GM19455 (cell line): ENCODE measurements at regions not wholly inside any gene's neighbourhood (a gene's known extent, or its start where the extent isn't known, plus 50 kb on each side); places are given as distances from the start of the nearest gene placed in this dataset.
A peak's percentile ranks its signal among the peaks of the same experiment; 100 is the strongest.

Experiments used
- ATAC-seq: cut with Tn5 transposase; IDR thresholded peaks from one replicate; pipeline ENCODE4 v1.9.1; 2021; ENCODE audit not compliant: unreplicated experiment

DNA sequence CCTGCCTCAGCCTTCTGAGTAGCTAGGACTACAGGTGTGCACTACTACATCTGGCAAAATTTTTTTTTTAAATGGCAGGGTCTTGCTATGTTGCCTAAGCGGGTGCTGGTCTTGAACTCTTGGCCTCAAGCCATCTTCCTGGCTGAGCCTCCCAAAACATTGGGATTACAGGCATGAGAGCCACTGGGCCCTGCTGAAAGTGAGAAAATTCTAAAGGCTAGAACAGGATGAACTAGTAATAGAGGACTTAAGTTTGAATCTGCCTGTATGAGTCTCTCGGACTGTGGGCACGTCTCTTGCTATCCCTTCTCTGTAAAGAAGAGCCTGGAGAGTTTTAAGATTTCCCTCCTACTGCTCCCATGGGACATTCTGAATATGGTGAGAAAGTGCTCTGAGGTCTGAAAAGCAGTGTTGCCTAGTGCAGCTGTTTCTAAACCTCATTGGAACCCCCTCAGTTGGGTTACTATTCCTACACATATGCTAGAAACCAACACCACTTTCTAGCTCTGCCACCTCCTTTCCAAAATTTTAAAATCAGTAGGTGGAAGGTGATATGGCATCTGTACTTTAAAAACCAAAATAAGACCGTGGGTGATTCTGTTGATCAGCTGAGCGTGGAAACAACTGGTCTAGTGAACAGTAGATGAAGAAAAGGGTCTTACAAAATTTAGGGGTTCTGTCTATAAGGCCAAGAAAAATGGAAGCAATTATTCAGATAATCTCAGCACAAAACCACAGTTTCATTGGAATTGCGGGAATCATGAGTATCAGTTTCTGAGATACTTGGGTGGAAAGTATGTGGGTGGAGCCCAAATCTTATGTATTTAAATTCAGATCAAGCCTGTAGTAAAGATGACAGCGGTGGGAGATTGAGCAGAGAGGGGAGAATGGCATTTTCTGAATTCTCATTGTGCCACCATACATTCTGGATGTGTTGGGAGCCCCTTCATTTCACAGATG lies 259.8 kb upstream of the CXCR4 start:
- ATAC-seq: no peak

DNA sequence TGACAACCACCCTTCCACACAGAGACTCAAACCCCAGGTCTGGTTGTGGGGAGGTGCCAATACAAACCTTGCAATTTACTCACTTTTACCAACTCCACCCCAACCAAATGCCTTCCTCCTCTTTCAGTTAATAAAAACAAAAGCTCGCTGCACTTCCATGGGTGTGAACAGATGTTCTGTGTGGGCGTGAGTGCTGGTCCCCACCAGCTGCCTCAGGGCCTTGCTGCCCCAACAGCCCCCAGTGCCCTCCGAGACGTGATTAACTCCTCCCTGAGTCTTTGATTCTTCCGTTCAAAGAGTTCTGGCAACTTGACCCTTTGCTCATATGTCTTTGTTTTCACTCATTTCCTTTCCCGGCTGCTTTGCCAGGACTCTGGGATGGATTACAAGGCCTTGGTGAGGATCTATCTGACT lies 258.9 kb upstream of the CXCR4 start:
- ATAC-seq: no peak

DNA sequence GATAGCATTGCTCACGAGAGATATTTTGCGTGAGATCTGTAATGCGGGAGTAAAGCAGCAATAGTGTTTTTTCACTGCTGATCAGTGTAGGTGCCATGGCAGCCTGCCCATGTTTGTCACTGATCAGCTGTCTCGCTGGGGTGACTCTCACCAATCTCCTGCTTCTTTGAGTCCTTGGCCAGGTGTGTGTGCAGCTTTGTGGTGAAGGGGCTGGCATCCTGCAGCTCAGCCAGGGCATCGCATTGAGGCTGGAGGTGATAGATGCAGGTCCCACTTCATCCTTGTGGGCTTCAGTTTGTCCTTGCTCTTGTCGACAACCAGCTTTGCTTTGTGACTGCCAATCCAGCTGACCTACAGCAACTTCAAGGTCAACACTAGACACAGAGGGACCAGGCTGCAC lies 258.3 kb upstream of the CXCR4 start:
- no peak for ATAC-seq

DNA sequence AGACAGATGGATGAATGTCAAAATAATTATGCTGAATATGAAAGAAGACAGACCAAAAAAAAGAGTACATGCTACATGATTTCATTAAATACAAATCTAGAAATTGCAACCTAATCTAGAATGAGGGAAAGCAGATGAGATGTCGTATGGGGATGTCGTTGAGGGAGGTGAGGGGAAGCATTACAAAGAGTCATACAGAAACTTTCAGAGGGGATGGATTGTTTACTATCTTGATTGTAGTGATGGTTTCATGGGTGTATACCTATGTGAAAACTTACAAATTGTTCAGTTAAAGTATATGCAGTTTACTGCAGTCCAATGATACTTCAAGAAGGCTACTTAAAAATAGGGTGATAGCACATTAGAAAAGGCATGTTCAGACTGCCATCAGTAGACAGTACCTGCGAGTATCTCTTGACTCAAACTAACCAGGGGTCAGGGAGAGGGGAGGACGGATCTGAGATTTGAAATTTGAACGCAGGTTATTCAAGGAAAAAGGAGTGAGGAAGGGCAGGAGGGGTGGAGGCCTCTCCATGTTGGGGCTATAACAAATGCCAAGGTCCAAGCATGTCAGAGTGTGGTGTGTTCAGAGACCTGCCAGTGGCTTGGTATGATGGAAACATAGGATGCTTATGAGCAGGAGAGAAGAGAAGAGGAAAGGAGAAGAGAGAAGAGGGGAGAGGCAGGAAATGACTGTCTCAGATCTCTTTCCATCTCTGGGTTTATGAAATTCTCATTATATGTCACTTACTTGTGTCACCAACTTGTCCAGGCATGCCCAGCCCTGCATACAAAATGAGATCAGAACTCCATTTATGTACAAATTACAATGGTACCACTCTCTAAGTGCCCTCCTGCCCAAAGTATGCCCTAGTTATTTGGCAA lies 257.3 kb upstream of the CXCR4 start:
- peak; percentile 52 for ATAC-seq

DNA sequence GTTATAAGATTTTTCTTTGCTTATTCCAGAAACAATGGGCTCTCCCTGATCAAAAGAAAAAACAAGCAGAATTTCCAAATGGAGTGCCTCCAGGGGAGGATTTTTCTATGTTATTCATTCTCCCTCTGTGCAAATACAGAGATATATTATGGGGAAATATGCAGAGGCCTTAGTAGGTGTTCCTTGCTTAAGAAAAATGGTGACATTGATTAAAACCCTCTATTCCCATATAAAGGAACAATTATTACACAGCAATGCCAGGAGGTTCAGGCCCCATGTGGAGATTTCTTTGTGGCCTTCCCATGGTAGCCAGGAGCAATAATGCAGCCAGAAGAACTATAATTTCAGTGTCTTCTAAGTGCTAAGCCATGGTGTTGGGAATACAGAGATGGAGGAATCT lies 255.9 kb upstream of the CXCR4 start:
- no peak for ATAC-seq

DNA sequence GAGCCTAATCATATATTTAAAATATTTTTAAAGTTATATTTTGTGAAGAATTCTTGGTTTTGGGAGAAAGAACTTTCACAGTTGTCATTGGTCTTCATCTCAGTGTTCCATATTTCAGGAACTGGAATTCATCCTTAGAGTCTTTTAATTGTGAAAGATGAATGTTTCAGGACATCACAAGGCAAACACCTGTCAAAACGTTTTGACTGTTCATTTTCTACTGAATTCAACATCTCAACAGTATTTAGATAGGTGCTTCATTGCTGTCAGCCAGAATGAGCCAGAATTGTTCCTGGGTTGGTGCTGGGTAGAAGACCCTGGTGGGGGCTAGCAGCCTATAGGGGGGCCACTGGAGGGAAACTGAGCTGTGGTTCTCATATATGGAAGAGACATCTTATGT lies 255.1 kb upstream of the CXCR4 start:
- no peak for ATAC-seq

DNA sequence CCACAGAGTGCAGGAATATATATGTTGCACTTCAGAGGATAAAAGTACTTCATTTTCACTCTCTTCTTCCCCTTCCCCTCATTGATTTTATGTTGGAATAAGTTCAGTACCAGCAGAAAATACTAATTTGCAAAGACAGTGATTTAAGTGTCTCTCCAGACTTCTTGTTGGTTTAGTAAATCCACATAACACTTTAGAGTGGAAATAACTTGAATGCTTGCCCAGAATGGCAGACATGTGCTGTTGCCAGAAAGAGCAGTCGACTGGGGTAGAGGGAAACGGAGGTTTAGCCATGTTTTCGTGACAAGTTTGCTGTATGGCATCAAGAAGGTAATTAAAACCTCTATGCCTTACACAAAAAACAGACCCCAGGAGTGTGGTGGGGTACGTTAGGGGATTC lies 246.0 kb upstream of the CXCR4 start:
- ATAC-seq: no peak

DNA sequence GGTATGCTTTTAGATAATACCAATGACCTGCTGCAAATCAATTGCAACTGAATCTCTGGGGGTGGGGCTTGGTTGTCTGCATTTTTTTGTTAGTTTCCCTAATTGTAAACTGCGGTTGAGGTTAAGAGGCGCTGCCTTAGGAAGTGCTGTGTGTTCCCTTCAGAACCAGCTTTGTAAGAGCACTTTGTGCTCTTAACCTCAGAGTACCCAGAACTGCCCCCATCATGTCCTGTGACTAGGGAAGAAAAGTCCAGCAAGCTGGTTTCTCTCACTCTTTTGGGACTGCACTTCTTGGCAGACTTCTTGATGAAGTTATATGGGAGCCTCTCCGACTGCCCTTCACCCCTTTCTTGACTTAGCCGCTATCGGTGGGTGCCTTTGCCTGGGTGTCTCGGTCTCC lies 245.5 kb upstream of the CXCR4 start:
- no peak for ATAC-seq

DNA sequence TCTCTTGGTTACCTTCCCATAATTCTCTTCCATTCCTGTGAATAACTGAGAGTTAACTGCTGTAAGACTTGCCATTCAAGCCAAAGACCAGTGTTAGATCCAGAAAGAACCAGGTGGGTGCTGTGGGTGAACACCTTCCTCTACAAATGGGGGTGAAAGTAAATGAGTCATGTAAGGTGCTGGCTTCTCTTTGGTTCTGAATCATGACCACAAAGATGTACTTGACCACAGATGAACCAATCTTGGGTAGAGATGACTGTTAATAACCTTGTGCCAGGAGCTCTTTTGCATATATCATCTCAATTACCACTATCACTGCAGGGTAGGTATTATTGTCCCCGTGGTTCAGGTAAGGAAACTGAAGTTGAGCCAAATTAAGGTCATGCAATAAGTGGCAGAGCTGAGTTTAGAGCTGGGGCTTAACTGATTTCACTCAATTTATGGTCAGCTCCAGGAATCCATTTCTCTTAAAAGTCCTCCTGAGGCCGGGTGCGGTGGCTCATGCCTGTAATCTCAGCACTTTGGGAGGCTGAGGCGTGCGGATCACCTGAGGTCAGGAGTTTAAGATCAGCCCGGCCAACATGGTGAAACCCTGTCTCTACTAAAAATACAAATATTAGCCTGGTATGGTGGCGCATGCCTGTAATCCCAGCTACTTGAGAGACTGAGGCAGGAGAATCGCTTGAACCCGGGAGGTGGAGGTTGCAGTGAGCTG lies 244.9 kb upstream of the CXCR4 start:
- ATAC-seq: peak; percentile 95

DNA sequence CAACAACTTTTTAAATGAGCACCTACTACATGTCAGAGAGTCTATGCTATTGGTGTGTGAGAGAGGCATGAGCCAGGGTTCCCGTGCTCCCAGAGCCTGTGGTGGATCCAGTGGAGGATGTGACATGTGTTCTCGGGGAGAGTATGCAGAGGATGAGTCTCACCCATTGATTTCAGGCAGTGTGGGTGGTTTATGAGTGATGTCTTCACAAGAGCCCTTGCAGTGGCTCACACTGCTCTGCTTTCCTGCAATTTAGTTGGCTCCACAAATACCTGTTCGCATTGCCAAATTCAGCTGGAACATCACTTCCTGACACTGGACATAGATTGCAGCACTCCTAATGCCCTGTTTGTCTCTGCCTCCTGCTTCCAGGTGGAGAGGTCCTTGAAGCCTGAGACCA lies 243.6 kb upstream of the CXCR4 start:
- no peak for ATAC-seq

DNA sequence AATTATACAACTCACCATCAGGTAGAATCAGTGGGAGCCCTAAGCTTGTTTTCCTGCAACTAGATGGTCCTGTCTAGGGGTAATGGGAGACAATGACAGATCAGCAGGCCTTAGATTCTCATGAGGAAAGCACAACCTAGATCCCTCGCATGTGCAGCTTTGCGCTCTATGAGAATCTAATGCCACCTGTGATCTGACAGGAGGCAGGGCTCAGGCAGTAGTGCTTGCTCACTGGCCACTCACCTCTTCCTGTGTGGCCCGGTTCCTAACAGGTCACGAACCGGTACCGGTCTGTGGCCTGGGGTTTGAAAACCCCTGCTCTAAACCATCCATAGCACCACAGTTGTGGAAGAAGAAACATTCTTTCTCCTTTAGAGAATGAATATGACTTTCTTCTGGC lies 242.8 kb upstream of the CXCR4 start:
- ATAC-seq: no peak

DNA sequence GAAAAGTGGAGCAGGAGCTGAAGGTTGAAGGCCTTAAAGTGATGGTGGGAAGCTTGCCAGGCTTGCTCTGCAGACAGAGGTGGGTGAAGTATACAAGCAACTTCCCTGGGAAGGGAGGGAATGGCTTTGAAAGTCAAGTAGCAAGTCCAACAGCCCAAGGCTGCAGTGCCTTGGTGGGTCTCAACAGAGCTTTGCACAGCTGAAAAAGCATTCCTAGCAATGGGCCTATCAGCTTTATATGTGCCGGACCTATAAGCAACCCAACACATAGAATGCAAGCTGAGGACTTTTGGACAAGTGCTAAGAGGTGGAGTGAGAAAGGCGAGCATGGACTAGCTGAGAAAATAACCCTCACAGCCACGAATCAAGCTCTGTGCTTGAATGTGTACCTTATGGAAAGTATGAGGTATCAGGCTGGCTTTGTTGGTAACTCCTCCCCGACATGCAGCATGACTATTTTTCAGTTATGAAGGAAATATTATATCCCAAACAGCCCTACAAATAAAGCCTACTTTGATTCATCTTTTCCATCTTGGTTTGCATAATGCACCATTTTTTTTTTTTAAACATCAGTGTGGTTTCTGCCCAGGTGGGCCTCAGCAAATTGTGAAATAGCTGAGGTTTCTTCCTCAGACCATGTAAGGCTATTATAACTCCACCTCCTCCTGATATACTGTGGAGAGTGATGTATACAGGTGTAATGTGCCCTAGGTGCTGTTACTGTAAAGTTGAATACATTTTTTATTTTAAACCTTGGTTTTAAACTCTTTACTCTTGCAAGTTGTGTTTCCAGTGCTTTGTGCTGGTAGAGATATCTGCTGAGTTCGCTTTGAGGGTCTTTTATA lies 241.4 kb upstream of the CXCR4 start:
- no peak for ATAC-seq

DNA sequence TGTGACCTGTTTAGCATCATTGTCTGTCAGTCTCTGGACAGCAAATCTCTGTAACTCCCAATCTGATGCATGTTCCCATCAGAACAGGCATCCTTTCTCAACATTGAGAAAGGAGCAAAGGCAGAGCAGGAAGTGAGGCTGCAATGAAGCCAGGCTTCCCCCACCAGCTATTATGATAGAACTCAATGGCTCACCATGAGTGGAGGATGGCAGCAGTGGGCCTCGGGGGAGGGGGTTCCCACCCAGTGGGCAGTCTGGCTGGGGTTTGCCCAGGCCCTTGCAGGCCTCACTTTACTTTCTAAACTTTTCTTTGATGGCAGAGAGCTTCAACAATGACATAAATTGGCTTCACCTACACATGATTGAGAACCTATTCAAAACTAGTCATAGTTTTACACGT lies 240.6 kb upstream of the CXCR4 start:
- ATAC-seq: no peak

DNA sequence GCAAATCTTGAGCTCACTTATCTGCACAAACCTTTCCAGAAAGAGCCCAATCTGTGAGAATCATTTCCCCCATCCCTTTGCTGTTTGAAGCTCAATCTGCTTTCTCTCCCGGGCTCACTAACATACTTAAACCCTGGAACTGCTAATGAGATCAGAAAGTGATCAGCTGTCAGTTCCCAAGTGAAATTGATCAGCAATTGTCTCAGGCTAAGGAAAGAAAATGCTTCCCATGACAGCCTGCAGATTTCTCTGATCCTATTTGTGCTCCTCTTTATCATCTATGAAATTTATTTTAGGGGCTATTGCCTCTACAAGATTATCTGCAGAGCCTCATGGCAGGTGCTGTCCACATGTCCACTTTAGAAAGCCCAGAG lies 239.0 kb upstream of the CXCR4 start:
- ATAC-seq: no peak

DNA sequence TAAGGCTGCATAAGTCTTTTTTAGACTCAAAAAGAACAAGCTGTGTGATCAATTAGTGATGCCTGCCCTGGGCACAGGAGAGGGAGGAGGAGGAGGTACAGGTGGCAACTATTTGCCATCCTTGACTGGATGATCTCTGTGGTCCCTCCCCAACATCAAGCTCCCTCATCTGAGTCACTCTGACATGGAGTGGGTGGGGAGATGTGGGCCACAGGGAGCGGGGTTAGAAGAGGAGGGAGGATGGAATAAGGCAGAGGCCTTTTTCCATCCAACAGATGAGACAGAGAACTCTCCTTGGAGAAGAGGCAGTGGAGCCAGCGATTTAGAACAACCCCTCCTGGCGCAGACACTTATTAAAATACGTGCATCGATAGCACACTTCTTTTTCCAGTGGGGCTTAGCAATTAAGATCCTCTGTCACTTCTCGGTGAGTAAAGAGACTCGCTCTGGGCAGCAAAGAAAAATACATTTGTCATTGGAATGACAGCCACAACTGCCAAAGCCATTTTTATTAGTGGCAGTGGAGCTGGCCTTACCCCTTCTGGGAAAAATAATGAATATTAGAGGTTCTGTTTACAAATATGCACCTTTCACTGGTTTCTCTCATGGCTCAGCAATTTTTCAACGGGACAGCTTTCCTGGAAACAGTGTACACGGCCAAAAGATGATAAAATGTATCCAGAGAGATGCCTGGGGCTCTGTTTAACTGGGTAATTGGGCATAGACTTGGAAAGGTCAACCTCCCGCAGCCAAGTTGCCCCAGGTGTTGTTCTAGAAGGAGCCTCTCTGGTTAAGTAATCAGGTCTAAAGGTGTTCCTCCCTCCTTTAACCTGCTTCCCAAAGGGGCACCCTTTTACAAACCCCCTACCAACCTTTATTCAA lies 238.4 kb upstream of the CXCR4 start:
- no peak for ATAC-seq

DNA sequence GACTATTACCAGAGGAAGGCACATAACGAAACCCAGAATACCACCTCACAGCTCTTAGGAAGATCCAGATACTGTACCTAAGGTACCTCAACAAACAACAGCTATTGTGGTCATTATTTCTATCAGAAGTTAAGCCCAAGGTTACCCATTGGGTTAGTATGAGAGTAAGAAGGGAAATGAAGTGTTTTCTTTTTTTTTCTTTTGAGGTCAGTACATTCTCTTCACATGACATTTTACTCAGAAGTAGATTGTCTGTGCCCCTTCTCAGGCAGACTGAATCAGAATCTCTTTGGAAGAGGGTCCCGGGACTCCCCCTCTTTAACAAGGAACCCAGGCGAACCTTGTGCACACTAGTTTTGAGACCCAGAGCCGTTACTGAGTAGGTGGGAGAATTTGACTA lies 233.7 kb upstream of the CXCR4 start:
- no peak for ATAC-seq

DNA sequence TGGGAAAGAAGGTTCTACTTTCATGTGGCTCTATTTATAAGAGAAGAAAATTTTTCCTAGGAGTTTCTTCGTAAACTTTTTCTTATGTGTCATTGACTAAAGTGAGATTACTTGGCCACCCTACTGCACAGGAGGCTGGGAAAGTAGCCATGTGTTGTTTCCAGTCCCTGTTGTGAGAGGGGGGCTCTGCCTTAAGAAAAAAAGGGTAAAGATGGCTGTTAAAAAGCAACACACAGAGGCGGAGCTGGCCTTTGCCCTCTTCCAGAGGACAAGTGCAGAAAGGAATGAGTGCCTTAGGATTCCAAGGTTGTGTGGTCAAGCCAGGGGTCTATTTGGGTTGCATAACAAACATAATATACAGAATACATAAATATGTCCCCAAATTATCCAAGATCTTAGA lies 230.0 kb upstream of the CXCR4 start:
- ATAC-seq: no peak

DNA sequence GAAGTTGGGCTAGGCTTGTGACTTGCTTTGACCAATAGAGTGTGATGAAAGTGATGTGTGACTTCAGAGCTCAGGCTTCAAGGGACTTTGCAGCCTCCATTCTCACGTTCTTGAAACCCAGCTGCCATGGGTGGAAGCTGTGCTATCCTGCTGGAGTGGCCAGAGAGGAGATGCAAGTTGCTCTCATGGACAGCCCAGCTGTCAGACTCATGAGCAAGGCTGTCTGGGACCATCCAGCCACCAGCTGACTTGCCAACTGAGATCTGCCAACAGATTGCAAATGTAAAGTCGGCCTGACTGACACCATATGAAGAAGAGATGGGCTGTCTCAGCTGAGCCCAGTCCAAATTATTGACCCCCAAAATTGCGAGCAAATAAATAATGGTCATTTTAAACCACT lies 226.4 kb upstream of the CXCR4 start:
- no peak for ATAC-seq

DNA sequence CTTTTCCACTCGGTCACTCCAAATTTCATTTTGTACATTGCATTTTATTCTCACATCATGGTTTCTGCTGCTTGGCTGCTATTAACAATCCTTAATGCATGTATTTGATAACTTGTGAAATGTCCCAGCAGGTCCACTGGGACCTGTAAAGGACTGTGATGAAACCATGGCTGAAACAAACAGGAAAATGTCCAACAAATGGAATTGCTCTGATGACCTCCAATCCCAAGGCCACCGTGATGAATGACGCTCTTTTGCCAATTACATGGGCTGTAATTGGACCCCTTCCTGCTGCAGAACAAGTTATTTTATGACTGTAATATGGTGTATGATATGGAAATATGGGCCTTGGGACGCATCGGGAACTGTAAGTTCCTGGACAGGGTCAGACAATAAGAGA lies 224.2 kb upstream of the CXCR4 start:
- no peak for ATAC-seq

DNA sequence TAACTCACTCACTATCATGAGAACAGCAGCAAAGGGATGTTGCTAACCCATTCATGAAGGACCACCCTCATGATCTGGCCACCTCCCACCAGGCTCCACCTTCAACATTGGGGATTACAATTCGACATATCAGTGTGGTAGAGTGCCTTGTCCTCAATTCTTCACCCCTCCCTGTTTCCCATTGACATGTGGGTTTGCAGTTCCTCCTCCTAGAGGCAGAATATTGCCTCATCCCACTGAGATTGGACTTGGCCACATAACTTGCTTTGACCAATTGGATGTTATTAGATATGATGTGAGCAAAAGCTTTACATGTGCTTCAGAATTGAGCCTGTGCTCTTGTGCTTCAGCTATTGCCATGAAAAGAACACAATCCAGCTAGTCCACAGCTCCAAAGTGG lies 217.0 kb upstream of the CXCR4 start:
- no peak for ATAC-seq
